ENCODE measurements at regions not wholly inside any gene's neighbourhood (a gene's known extent, or its start where the extent isn't known, plus 50 kb on each side); places are given as distances from the start of the nearest gene placed in this dataset.

DNA sequence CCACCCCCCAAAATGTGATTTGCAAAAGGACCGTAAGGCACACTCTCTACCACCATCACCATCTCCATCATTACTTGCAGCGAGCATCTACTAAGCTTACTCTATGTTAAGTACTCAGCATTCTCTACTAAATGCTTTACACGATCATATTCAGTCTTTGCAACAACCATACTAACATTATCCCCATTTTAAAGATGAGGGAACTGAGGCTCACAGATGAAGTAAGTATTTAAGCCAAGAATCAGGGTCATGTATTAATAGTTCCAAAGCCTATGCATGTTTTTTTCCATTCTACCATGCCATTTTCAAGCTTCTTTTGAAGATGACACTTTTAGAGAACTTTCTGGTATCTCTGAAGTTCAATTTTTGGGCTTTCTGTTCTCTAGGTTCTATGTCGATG is 121.7 kb upstream of the ANKRD55 start:
- no peaks in the 10 kb centered on the region for H3K79me2 ChIP-seq (ENCODE audit: control insufficient read depth, insufficient read depth, low read length)
- no peaks in the 10 kb centered on the region for H3K27me3 ChIP-seq (ENCODE audit: control insufficient read depth, extremely low read depth, insufficient read depth, low read length)
- H3K27ac ChIP-seq (ENCODE audit: control insufficient read depth, insufficient read depth, low read length), result no peak overlapping the region
- FAIRE-seq, result no peak
- no peaks in the 10 kb centered on the region for H4K20me1 ChIP-seq (ENCODE audit: control insufficient read depth, extremely low read depth, insufficient read depth, low read length)
- dilution Hi-C loops (cut with MboI; ENCODE audit: extremely low pct_ligation_motif_present, low sequenced_read_pairs), result no loop called here
- no peak overlapping the region for H3K4me3 ChIP-seq (ENCODE audit: control insufficient read depth in 2 of 3, extremely low read depth in 1 of 3, insufficient read depth in 2 of 3, low read depth in 1 of 3, low read length in 3 of 3)
- no peak for TF ChIP-seq EZH2 (IDR thresholded peaks at IDR 0.05; ENCODE audit: low read length)
- TF ChIP-seq, protein P1, sequence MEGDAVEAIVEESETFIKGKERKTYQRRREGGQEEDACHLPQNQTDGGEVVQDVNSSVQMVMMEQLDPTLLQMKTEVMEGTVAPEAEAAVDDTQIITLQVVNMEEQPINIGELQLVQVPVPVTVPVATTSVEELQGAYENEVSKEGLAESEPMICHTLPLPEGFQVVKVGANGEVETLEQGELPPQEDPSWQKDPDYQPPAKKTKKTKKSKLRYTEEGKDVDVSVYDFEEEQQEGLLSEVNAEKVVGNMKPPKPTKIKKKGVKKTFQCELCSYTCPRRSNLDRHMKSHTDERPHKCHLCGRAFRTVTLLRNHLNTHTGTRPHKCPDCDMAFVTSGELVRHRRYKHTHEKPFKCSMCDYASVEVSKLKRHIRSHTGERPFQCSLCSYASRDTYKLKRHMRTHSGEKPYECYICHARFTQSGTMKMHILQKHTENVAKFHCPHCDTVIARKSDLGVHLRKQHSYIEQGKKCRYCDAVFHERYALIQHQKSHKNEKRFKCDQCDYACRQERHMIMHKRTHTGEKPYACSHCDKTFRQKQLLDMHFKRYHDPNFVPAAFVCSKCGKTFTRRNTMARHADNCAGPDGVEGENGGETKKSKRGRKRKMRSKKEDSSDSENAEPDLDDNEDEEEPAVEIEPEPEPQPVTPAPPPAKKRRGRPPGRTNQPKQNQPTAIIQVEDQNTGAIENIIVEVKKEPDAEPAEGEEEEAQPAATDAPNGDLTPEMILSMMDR (optimal IDR thresholded peaks at IDR 0.05 in 1 of 3, IDR thresholded peaks at IDR 0.05 in 1 of 3, conservative IDR thresholded peaks at IDR 0.05 in 1 of 3; ENCODE audit: extremely low read depth in 1 of 3, insufficient read depth in 2 of 3, low read length in 3 of 3), result no peak
- H3K9ac ChIP-seq (ENCODE audit: control insufficient read depth, extremely low read depth, insufficient read depth, low read length), result no peak overlapping the region
- H3K4me2 ChIP-seq (ENCODE audit: control insufficient read depth, extremely low read depth, insufficient read depth, low read depth, low read length), result no peak overlapping the region
- H3K9me1 ChIP-seq (ENCODE audit: control insufficient read depth, extremely low read depth, insufficient read depth, low read length), result no peaks in the 10 kb centered on the region
- H2AFZ ChIP-seq (ENCODE audit: control insufficient read depth, low read length), result no peak overlapping the region
- H3K4me1 ChIP-seq (ENCODE audit: control insufficient read depth, extremely low read depth, insufficient read depth, low read length), result peaks cover 27% of the 10 kb centered on the region
- H3K9me3 ChIP-seq (ENCODE audit: control insufficient read depth, low read depth, low read length), result no peaks in the 10 kb centered on the region
- H3K36me3 ChIP-seq (ENCODE audit: control insufficient read depth in 2 of 2, extremely low read depth in 1 of 2, insufficient read depth in 2 of 2, low read length in 2 of 2), result no peaks in the 10 kb centered on the region
- DNase-seq (ENCODE audit: low read depth, low spot score), result no peak

GRCh38 chr5:56352808-56353590 is 119.9 kb upstream of the ANKRD55 start:
- no peak for FAIRE-seq
- H3K27ac ChIP-seq (ENCODE audit: control insufficient read depth, insufficient read depth, low read length), result no peak overlapping the region

More at GRCh38 chr5:56352808-56353590, 119.9 kb upstream of the ANKRD55 start:
- Histone ChIP-seq H3K79me2 (ENCODE audit: control insufficient read depth, insufficient read depth, low read length) (no peaks in the 10 kb centered on the region), H3K27me3 (ENCODE audit: control insufficient read depth, extremely low read depth, insufficient read depth, low read length) (no peaks in the 10 kb centered on the region), H3K4me2 (ENCODE audit: control insufficient read depth, extremely low read depth, insufficient read depth, low read depth, low read length) (no peak overlapping the region), H4K20me1 (ENCODE audit: control insufficient read depth, extremely low read depth, insufficient read depth, low read length) (no peaks in the 10 kb centered on the region), H3K9ac (ENCODE audit: control insufficient read depth, extremely low read depth, insufficient read depth, low read length) (no peak overlapping the region), H3K36me3 (ENCODE audit: control insufficient read depth in 2 of 2, extremely low read depth in 1 of 2, insufficient read depth in 2 of 2, low read length in 2 of 2) (no peaks in the 10 kb centered on the region), H3K4me3 (ENCODE audit: control insufficient read depth in 2 of 3, extremely low read depth in 1 of 3, insufficient read depth in 2 of 3, low read depth in 1 of 3, low read length in 3 of 3) (no peak overlapping the region), H3K4me1 (ENCODE audit: control insufficient read depth, extremely low read depth, insufficient read depth, low read length) (peaks cover 28% of the 10 kb centered on the region), H2AFZ (ENCODE audit: control insufficient read depth, low read length) (no peak overlapping the region), H3K9me3 (ENCODE audit: control insufficient read depth, low read depth, low read length) (no peaks in the 10 kb centered on the region), H3K9me1 (ENCODE audit: control insufficient read depth, extremely low read depth, insufficient read depth, low read length) (no peaks in the 10 kb centered on the region)
- TF ChIP-seq, protein P1 (optimal IDR thresholded peaks at IDR 0.05 in 1 of 3, IDR thresholded peaks at IDR 0.05 in 1 of 3, conservative IDR thresholded peaks at IDR 0.05 in 1 of 3; ENCODE audit: extremely low read depth in 1 of 3, insufficient read depth in 2 of 3, low read length in 3 of 3), result no peak
- no peak for TF ChIP-seq EZH2 (IDR thresholded peaks at IDR 0.05; ENCODE audit: low read length)
- DNase-seq (ENCODE audit: low read depth, low spot score), result no peak
- dilution Hi-C loops (cut with MboI; ENCODE audit: extremely low pct_ligation_motif_present, low sequenced_read_pairs), result no loop called here
